Neuronal stem cell (in vitro differentiated cells): ENCODE measurements at regions not wholly inside any gene's neighbourhood (a gene's known extent, or its start where the extent isn't known, plus 50 kb on each side); places are given as distances from the start of the nearest gene placed in this dataset.

Experiments
- DNase-seq: peaks from one replicate; pipeline ENCODE4 v3.0.0-alpha.2; 2013; ENCODE audit warnings: low spot score
- H2AFZ ChIP-seq: one replicate; pipeline ENCODE4 v1.6.1; 2013; ENCODE audit warnings: mild to moderate bottlenecking, low read length, inconsistent platforms
- H2AK5ac ChIP-seq: 2 replicates; pipeline ENCODE4 v1.6.1; 2013; ENCODE audit warnings: low read depth, mild to moderate bottlenecking, inconsistent platforms, low read length, moderate library complexity, mixed read lengths
- H2BK120ac ChIP-seq: 2 replicates; pipeline ENCODE4 v1.6.1; 2013; ENCODE audit warnings: low read depth, mild to moderate bottlenecking, inconsistent platforms, low read length, moderate library complexity, mixed read lengths
- H2BK12ac ChIP-seq: one replicate; pipeline ENCODE4 v1.6.1; 2013; ENCODE audit warnings: low read length, inconsistent platforms
- H2BK15ac ChIP-seq: 2 replicates; pipeline ENCODE4 v1.6.1; 2013; ENCODE audit warnings: mild to moderate bottlenecking, low read length, inconsistent platforms, mixed read lengths
- H2BK5ac ChIP-seq: one replicate; pipeline ENCODE4 v1.6.1; 2013; ENCODE audit warnings: inconsistent platforms, mild to moderate bottlenecking, low read length, moderate library complexity
- H3K14ac ChIP-seq: one replicate; pipeline ENCODE4 v1.6.1; 2013; ENCODE audit warnings: low read length, inconsistent platforms
- H3K18ac ChIP-seq: 2 replicates; pipeline ENCODE4 v1.6.1; 2013; ENCODE audit warnings: low read length, inconsistent platforms
- H3K23ac ChIP-seq: 2 replicates; pipeline ENCODE4 v1.6.1; 2013; ENCODE audit warnings: low read depth, mild to moderate bottlenecking, mixed read lengths, low read length, inconsistent platforms; ENCODE audit not compliant: poor library complexity
- H3K27ac ChIP-seq: replicated peaks from 3 replicates; pipeline ENCODE4 v1.5.1; 2013; ENCODE audit warnings: low read length, inconsistent platforms
- H3K27me3 ChIP-seq, 3 experiments: 2 replicates each; pipeline ENCODE4 v1.6.1; 2013; ENCODE audit warnings: low read length in 3 of 3, mild to moderate bottlenecking in 2 of 3, inconsistent platforms in 1 of 3, low read depth in 1 of 3, mixed read lengths in 1 of 3, moderate library complexity in 1 of 3; ENCODE audit not compliant: control insufficient read depth in 3 of 3, insufficient read depth in 3 of 3
- H3K36me3 ChIP-seq, 2 donors: replicated peaks in 1 of 2; 2 replicates each; pipeline ENCODE4 v1.6.1; 2013; ENCODE audit warnings: low read length in 2 of 2; ENCODE audit not compliant: control insufficient read depth in 2 of 2, insufficient read depth in 2 of 2
- H3K4ac ChIP-seq: 2 replicates; pipeline ENCODE4 v1.6.1; 2013; ENCODE audit warnings: inconsistent platforms, mild to moderate bottlenecking, low read length, moderate library complexity
- H3K4me1 ChIP-seq, 2 donors: 1 replicate in 1 of 2; 2 replicates in 1 of 2; pipeline ENCODE4 v1.6.1; 2013; ENCODE audit warnings: low read length in 2 of 2, low read depth in 1 of 2; ENCODE audit not compliant: control insufficient read depth in 2 of 2, insufficient read depth in 1 of 2
- H3K4me2 ChIP-seq: one replicate; pipeline ENCODE4 v1.6.1; 2013; ENCODE audit warnings: mild to moderate bottlenecking, low read length, inconsistent platforms; ENCODE audit not compliant: insufficient read depth, poor library complexity, severe bottlenecking
- H3K4me3 ChIP-seq, 2 donors: 2 replicates each; pipeline ENCODE4 v1.5.1; 2013; ENCODE audit warnings: low read length in 2 of 2, mild to moderate bottlenecking in 2 of 2, inconsistent platforms in 1 of 2, moderate library complexity in 1 of 2
- H3K79me1 ChIP-seq: one replicate; pipeline ENCODE4 v1.6.1; 2013; ENCODE audit warnings: low read depth, mild to moderate bottlenecking, inconsistent platforms, low read length, moderate library complexity
- H3K9ac ChIP-seq: one replicate; pipeline ENCODE4 v1.6.1; 2013; ENCODE audit warnings: mild to moderate bottlenecking, low read depth, low read length, inconsistent platforms; ENCODE audit not compliant: poor library complexity
- H3K9me3 ChIP-seq, 2 donors: replicated peaks in 1 of 2; 2 replicates each; pipeline versions ENCODE3 to v1.6.1; 2013; ENCODE audit warnings: low read length in 2 of 2, mild to moderate bottlenecking in 2 of 2, inconsistent platforms in 1 of 2, low read depth in 1 of 2, mixed read lengths in 1 of 2, moderate library complexity in 1 of 2; ENCODE audit not compliant: control insufficient read depth in 2 of 2, insufficient read depth in 1 of 2
- H4K8ac ChIP-seq: one replicate; pipeline ENCODE4 v1.6.1; 2013; ENCODE audit warnings: low read depth, mild to moderate bottlenecking, inconsistent platforms, low read length, moderate library complexity
- H4K91ac ChIP-seq: one replicate; pipeline ENCODE4 v1.6.1; 2013; ENCODE audit warnings: low read length, low read depth, mild to moderate bottlenecking, inconsistent platforms; ENCODE audit not compliant: poor library complexity
- WGBS, 2 donors: extraction: QIAGEN DNeasy Blood & Tissue Kit; methylation state at CpG; one replicate each; pipeline ENCODE4 v1.1.7; 2013; ENCODE audit warnings: missing lambda C conversion rate in 2 of 2, mixed read lengths in 1 of 2; ENCODE audit not compliant: insufficient read length in 2 of 2, insufficient replicate concordance in 1 of 2; ENCODE audit errors: extremely low coverage in 2 of 2; 5-methylcytosine and 5-hydroxymethylcytosine counted together

DNA sequence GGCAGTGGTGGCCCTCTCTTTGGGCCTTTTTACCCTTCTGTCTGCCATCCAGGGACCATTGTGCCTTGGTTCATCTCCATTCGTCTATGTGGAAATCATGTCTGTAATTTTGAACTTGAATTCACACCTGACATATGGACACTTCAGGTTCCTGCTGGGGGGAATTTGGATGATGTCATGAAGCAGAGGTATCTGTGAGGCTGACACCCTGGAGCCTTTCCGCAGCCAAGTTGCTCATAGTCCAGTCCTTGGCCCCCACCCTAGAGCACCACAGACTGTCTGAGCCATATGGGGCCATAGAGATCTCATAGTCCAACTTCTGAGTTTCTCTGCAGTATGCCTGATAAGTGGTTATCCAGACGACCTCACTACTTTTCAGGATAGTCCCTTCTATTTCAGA, 147.7 kb upstream of the CACNA1E start:
- H3K36me3 ChIP-seq, result no peaks in the 10 kb centered on the region
- DNase-seq, result no peak
- H3K18ac ChIP-seq, result no peak overlapping the region
- H3K4me1 ChIP-seq, result no peaks in the 10 kb centered on the region
- no peaks in the 10 kb centered on the region for H3K79me1 ChIP-seq
- no peak overlapping the region for H2AK5ac ChIP-seq
- H3K4me3 ChIP-seq, result no peak overlapping the region
- H3K9ac ChIP-seq, result no peak overlapping the region
- no peak overlapping the region for H4K8ac ChIP-seq
- no peaks in the 10 kb centered on the region for H3K9me3 ChIP-seq
- H3K4me2 ChIP-seq, result no peak overlapping the region
- H4K91ac ChIP-seq, result no peak overlapping the region
- H2BK15ac ChIP-seq, result no peak overlapping the region
- no peak overlapping the region for H2AFZ ChIP-seq
- peaks cover 0 to 2% (median 0%) of the 10 kb centered on the region in 3 experiments for H3K27me3 ChIP-seq
- no CpG with 5 or more reads among the region's 3 CpGs for WGBS, 2 donors
- H3K27ac ChIP-seq, result no peak overlapping the region
- H3K23ac ChIP-seq, result no peak overlapping the region
- no peak overlapping the region for H2BK12ac ChIP-seq
- no peak overlapping the region for H3K14ac ChIP-seq
- no peak overlapping the region for H2BK5ac ChIP-seq
- no peak overlapping the region for H2BK120ac ChIP-seq
- H3K4ac ChIP-seq, result no peak overlapping the region

DNA sequence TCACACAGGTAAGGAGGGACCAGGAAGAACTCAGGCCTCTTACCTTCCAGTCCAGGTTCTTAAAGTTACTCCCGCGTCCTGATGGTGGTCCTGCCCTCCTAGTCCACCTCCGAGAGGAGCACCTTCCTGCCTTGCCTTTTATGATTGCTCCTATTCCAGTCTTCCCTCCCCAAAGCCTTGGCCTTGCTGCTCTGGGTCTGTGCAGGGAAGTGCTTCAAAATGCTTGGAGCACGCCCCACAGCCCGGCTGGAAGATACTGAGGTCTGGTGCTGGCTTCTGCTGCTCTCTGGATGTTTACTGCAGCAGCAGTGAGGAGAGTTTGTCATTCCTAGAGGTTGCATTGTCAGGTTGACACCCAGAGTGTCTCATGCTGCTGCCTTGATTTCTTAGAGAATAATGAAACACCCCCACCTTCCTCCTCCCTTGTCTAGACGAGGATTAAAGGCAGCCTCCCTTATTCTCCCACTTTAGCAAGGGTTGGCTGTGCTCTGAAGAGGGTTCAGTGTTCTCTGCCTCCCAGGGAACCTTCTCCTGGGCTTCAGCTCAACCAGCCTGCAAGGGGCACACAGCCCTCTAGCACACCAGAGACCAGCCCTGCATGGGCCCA, 142.2 kb upstream of the CACNA1E start:
- Histone ChIP-seq H3K4ac (no peak overlapping the region), H4K8ac (no peak overlapping the region), H2BK120ac (no peak overlapping the region), H3K9ac (no peak overlapping the region), H3K79me1 (no peaks in the 10 kb centered on the region), H3K4me3 (no peak overlapping the region), H2AFZ (no peak overlapping the region), H3K14ac (no peak overlapping the region), H3K18ac (no peak overlapping the region), H3K4me2 (no peak overlapping the region), H2BK15ac (no peak overlapping the region), H4K91ac (no peak overlapping the region), H2BK12ac (no peak overlapping the region), H3K23ac (no peak overlapping the region), H2AK5ac (no peak overlapping the region), H3K4me1 (peaks cover 0 to 2% of the 10 kb centered on the region in 2 donors), H3K9me3 (no peaks in the 10 kb centered on the region), H3K27ac (no peak overlapping the region), H3K36me3 (no peaks in the 10 kb centered on the region), H2BK5ac (no peak overlapping the region), H3K27me3 (peaks cover 0 to 4% (median 0%) of the 10 kb centered on the region in 3 experiments)
- WGBS, 2 donors, result no CpG with 5 or more reads among the region's 6 CpGs
- no peak for DNase-seq

DNA sequence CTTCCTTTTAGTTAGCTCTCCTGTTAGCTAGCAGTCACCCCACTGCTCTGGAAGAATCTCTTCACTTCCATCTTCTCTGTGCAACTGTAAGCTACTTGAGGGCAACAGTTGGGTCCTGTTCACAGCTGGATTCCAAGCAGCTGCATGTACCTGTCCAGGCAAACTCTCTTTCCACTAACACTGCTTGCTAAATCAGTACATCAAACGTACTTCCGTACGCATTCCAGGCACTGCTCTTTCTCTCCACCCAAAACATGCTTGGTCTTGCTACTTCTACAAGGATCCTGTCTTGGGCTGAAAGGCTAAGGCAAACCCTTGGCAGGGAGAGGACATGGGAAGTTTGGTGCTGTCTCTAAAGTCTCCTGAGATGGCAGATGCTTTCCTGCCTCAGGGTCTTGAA, 139.2 kb upstream of the CACNA1E start:
- no peak for DNase-seq
- H3K14ac ChIP-seq, result no peak overlapping the region
- H2BK12ac ChIP-seq, result no peak overlapping the region
- no peak overlapping the region for H2AFZ ChIP-seq
- no peak overlapping the region for H3K23ac ChIP-seq
- no peak overlapping the region for H3K4me3 ChIP-seq
- H3K27me3 ChIP-seq, result peaks cover 0 to 4% (median 0%) of the 10 kb centered on the region in 3 experiments
- H3K27ac ChIP-seq, result no peak overlapping the region
- no peak overlapping the region for H3K18ac ChIP-seq
- H3K9me3 ChIP-seq, result peaks cover 0 to 2% of the 10 kb centered on the region in 2 donors
- peaks cover 0 to 2% of the 10 kb centered on the region in 2 donors for H3K4me1 ChIP-seq
- no peak overlapping the region for H2BK120ac ChIP-seq
- H3K9ac ChIP-seq, result no peak overlapping the region
- H4K91ac ChIP-seq, result no peak overlapping the region
- H3K36me3 ChIP-seq, result no peaks in the 10 kb centered on the region
- H2BK15ac ChIP-seq, result no peak overlapping the region
- no CpG with 5 or more reads among the region's 3 CpGs for WGBS, 2 donors
- no peak overlapping the region for H3K4me2 ChIP-seq
- H2AK5ac ChIP-seq, result no peak overlapping the region
- H2BK5ac ChIP-seq, result no peak overlapping the region
- no peak overlapping the region for H4K8ac ChIP-seq
- no peaks in the 10 kb centered on the region for H3K79me1 ChIP-seq
- H3K4ac ChIP-seq, result no peak overlapping the region

DNA sequence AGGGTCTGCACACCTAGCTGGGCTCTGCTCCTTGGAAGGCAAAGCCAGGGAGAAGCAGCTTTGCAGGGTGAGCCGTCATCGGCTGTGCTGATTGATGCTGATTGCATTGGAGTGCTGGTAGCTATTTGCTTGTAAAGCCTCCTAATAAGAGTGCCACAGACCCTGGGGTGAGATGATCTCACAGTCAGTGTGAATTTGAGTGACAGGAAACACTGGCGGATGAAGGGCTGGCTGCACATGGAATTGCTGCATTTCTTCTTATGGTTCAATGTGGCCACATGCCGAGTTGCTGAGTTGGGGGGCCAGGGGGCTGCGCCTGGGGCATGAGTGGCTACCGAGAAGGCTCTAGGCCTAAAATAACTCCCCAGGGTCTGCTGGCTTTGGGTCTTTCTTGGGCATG, 138.2 kb upstream of the CACNA1E start:
- Histone ChIP-seq H3K14ac (no peak overlapping the region), H2BK5ac (no peak overlapping the region), H3K4me2 (no peak overlapping the region), H4K8ac (no peak overlapping the region), H2BK12ac (no peak overlapping the region), H3K79me1 (no peaks in the 10 kb centered on the region), H3K9me3 (peaks cover 0 to 2% of the 10 kb centered on the region in 2 donors), H3K9ac (no peak overlapping the region), H3K27ac (no peak overlapping the region), H3K18ac (peak overlapping the region; percentile 58), H3K27me3 (peaks cover 0 to 4% (median 0%) of the 10 kb centered on the region in 3 experiments), H3K4me1 (peaks cover 0 to 2% of the 10 kb centered on the region in 2 donors), H3K23ac (peak overlapping the region; percentile 23), H2BK120ac (no peak overlapping the region), H3K4me3 (no peak overlapping the region), H2AK5ac (no peak overlapping the region), H3K4ac (no peak overlapping the region), H4K91ac (no peak overlapping the region), H2AFZ (no peak overlapping the region), H3K36me3 (no peaks in the 10 kb centered on the region), H2BK15ac (no peak overlapping the region)
- WGBS, 2 donors, result no CpG with 5 or more reads among the region's 6 CpGs
- no peak for DNase-seq
